GM21526 (cell line): ENCODE measurements at regions not wholly inside any gene's neighbourhood (a gene's known extent, or its start where the extent isn't known, plus 50 kb on each side); places are given as distances from the start of the nearest gene placed in this dataset.
"Not testable (repeated sequence)": the region's sequence is repeated elsewhere in the genome, so short reads cannot be mapped to it uniquely, and the experiment has no call there.

Source experiments
- ATAC-seq: cut with Tn5 transposase; IDR thresholded peaks from one replicate; pipeline ENCODE4 v1.9.1; 2021; ENCODE audit warnings: moderate library complexity; ENCODE audit not compliant: unreplicated experiment, low FRiP score

DNA sequence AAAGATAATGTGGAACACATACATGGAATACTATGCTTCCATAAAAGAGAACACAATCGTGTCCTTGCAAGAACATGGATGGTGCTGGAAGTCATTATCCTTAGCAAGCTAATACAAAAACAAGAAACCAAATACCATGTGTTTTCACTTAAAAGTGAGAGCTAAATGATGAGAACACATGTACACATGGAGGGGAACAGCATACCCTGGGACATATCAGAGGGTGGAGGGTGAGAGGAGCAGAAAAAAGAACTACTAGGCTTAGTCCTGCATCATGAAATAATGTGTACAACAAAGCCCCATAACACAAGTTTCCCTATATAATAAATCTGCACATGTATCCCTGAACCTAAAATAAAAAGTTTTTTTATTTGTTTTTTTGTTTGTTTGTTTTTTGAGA lies 855.5 kb upstream of the NUDT12 start:
- ATAC-seq, result no peak

DNA sequence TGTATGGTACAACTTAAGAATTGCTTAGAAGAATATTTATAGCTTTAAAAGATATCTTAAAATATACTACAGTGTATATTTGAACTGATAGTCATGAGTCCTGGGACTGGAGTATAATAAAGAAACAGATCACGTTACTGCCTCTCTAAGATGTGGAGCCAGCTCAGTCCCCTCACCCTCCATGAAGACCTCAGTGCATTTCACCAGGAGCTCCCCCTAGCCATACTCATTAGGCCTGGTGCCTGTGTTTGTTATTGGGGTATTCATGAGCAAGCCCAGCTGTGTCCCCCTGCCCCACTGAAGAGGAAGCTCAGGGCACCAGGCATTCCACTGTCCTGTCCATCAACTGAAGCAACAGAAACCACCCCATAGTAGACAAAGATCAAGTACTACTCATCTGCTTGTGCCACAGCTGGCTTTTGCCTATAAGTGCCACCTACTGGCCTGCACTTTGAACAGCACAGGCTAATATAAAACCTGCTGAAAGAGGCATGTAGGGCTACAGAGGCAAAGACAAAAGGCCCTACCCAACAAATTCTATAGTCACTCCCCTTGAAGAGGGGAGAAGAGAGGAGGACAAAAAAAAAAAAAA lies 850.2 kb upstream of the NUDT12 start:
- ATAC-seq, result no peak

DNA sequence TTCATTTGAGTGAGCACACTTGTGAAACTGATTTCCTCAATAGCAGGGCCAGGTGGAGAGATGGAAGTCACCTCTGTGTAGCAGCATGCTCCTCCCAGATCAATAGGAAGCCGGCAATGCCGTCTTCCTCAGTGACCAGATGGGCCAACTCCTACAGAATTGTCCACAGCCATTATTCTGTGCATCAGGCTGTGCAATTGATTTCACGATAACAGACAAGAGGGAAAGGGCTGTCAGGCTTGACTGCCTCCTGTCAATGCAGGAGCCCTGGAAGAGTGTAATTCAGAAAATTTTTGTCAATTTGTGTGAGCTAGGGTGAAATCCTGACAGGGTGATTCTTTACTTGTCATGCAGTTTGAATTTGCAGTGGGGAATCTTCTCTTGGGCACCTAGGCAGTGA lies 838.4 kb upstream of the NUDT12 start:
- no peak for ATAC-seq

DNA sequence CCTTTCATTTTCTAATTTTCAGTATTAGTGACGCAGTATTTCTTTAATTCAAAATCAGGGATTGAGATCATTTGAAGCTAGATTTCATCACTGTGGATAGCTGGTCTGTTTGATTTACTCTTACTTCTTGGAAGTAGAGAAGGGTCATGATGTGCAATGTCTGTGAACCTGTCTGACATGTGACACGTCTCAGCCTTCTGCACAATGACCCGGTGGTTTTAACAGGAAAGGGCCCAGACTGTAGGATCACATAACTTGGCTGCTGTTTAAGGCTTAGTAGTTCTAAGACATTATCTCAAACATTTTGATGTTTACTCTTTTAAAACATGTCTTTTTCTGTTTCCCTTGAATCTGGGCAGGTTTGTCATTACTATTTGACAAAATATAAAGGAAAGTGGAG lies 823.3 kb upstream of the NUDT12 start:
- ATAC-seq, result no peak

DNA sequence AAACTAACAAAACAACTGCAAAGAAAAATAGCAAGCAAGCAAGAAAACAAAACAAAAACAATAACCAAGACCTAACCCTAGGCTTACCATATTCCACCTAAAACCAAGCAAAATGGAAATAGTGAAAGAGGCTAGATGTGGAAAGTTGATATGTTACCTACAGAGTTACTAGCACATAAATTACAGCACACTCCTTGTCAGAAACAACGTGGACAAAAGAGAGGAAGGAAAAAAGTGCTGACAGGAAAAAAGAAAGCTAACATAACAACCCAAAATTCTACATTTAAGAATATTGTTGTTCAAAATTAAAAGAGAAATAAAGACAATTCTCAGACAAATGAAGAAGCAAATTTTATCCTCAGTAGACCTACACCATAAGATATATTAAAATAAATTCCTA lies 812.8 kb upstream of the NUDT12 start:
- no peak for ATAC-seq

DNA sequence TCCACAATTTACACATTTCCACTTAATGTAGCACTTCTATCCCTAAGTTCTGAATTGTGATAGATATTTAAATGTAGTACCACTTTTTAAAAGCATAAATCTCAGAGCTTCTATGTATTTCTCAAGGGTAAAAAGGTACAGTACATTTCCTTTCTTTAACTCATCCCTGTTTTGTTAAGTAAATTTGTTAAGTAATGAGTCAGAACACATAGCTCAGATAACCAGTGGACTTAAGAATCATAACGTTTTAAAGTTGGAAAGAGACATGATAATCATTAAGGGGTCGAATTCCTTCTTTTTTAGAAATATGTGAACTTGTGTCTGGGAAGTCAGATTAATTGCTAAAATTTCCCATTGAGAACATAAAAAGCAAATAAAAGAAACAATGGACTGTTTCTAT lies 810.2 kb upstream of the NUDT12 start:
- no peak for ATAC-seq

DNA sequence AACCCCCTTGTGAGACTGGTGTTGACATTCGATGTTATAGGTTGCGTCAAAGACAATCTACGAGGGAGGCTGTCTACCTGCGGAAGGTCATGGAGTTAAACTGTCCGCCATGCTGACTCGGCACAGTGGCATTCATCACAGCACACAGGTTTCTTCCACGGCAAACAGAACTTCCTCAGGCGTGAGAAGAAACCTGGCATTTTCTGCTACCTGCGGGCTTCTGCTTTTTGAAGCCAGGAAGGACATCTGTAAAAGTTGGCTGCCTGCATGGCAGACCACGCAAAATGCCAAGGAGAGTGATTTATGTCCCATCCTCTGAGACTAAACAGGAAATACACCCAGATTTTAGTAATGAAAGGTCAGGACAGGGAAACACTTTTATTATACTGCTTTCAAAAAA lies 809.8 kb upstream of the NUDT12 start:
- ATAC-seq, result no peak

DNA sequence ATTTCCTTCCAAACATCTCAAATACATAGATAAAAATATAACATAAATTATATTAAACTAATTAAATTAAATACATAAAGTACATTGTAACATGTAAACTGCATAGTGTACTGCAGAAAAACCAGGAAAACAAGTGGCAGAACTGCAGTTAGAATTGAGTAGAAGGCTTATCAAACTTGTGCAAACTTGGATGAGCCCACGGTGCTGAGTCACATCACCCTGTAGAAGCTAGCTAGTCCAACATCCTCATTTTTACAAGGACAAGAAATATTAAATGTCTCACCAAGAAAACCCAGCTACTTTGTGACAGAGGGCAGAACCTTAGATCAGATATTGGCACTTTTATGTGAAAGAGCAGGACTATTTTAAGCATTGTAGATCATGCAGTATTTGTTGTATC lies 807.9 kb upstream of the NUDT12 start:
- no peak for ATAC-seq

DNA sequence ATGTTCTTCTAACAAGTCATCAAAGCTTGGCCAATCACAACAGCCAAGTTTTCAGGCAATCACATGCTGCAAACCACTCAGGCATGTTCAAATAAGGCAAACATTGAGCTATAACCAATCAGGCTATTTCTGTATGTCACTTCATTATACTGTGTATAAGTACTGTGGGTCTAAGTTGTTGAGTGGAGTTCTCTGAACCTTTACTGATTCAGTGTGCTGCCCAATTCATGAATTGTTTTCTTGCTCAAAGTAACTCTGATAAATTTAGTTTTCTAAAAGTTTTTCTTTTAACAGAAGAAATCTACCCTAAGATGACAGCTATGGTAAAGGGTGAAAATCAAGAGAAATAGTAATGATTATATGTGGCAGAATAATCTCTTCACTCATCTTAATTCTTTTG lies 805.4 kb upstream of the NUDT12 start:
- no peak for ATAC-seq

DNA sequence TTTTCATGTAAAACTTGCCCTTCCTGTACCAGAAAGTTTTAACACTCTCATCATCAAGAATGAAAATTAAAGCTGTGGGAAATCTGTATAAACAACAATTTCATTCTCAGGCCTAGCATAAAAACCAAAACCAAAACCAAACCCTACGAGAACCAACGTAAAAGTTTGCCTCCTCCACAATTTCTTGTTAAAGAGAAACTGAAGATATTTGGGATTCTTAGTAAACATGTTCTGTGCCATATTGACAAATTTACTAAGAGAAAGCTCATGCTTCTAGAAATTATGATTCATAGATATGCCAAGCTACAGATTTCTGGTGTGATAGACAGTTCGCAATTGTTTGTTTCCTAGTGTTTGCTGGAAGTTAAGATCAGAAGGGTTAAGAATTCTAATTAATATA lies 801.0 kb upstream of the NUDT12 start:
- ATAC-seq, result no peak

DNA sequence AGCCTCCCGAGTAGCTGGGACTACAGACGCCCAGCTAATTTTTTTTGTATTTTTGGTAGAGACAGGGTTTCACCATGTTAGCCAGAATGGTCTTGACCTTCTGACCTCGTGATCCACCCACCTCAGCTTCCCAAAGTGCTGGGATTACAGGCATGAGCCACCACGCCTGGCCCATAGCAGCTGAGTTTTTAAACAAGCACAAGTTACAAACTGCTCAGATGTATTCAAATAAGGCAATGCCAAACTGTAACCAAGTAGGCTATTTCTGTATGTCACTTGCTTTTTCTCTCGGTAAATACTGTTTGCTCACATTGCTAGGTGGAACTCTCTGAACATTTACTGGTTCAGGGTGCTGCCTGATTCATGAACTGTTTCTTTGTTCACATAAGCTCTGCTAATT lies 799.3 kb upstream of the NUDT12 start:
- ATAC-seq, result no peak

DNA sequence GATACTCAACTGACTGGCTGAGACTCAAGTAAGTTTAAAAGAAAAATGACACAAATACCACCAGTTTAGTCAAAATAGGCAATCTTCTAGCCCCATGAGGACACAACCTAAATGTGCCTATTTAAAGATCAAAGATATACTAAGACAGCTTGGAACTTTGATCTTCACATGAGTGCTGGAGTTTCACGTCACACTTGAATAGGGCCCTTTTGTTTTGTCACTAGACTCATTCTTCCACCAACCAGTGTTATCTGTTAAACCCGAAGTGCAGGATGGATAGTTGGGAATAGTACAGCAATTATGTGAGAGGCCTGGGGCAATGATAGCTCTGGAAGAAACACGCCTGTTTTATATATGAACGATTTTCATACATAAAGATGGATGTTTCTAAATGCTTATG lies 792.8 kb upstream of the NUDT12 start:
- no peak for ATAC-seq

DNA sequence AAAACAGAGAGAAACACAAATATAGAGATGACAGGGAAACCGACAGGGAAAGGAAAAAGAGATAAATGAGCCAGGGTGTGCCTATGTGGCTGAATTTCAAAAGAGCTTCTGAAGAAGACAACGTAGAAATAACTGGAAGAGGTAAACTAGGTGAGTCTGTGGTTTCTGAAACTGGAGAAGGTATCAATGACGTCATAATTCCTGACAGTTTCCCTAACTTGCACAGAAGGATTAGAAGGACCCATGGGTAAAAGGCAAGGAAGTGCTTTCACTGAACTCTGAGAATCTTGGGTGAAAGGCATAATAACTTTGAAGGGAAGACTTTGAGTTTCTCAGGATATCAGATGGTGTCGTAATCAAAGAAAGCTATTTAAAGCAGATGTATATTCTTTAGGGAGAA lies 790.8 kb upstream of the NUDT12 start:
- no peak for ATAC-seq

DNA sequence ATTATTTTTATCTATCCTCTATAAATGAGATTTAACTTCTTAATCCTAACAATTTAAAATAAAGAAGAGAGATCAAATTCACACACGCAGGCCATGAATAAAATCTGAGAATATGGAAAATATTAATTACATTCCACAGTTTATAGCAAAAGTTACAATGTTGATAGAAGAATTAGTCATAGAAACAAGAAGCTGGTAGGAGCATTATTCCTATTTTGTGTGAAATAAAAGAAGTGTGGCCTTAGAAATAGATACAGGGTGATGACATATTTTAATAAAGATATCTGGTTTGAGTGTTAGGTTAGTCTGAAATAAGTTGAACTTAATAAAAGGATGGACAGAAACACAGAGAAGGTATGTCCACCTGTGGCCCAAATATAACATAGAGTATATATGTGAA lies 790.4 kb upstream of the NUDT12 start:
- no peak for ATAC-seq

DNA sequence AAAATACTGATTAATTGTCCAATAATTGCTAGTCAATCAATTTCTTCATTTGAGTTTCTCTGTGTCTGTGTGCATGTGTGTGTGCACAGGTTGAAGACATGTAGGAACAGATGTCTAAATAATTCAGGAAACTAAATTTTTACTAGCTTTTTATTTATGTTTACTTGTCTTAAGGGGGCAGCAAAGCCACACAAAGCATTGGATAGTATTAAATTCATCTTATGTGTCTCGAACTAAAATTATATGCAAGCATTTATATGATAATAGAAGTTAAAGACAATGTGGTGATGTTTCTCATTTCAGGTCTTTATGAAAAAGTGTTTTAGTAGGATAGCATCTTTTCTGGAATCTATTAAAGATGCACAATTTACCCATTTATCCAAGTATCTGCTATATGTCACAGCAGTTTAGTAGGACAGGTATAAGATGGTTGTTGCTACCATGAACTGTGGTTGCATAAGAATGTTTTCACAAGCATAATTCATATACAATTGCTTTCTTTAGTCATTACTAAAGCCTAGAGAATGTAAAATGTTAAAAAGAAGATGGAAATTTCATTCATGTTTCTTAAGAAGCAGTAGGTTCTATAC lies 784.6 kb upstream of the NUDT12 start:
- ATAC-seq, result no peak

DNA sequence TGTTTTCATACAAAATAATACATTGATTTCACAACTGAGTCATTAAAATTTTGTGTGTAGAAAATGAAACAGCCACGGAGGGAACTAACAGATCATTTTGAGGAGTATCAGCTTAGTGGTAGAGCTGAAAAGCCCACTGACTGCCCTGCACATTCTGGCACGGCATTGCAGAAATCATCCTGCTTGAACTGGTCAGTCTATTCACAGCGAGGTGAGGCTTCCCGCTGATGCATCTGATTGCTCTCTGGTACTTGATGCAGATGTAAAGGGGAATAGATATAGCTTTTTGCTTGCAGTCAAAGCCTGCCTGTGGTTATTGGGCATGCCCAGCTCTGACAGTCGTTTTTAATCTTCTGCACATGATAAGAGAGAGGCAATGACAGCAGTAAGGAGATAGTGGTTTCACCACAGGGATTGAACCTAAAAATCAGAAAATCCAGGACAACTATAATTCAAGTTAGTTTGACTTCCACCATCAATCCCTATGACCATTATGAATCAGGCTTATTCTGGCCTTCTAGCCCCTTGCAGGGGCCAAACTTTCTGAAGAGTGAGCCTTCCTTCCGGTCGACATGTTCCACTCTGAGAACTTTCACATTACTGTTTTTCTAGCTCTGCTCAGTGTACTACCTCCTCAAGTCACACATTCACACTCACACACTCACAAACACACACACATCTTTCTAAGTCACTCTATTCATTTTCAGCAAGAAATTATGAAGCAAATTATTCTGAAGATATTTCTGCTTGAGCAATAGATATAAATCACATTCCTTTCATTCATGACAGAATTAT lies 782.8 kb upstream of the NUDT12 start:
- no peak for ATAC-seq

DNA sequence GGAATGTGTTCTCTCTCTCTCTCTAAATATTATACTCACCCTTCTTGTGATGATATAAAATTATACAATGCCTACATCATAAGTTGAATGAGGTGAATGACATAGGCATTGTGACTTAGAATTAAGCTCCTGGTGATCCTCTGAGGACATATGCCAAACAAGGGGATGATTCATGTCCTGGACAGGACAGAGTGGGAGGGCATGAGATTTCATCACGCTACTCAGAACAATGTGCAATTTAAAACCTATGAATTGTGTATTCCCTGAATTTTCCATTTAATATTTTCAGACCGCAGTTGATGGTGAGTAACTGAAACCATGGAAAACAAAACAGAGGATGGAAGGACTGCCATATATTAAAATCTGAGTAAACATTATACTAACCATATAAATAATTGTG lies 782.2 kb upstream of the NUDT12 start:
- no peak for ATAC-seq

DNA sequence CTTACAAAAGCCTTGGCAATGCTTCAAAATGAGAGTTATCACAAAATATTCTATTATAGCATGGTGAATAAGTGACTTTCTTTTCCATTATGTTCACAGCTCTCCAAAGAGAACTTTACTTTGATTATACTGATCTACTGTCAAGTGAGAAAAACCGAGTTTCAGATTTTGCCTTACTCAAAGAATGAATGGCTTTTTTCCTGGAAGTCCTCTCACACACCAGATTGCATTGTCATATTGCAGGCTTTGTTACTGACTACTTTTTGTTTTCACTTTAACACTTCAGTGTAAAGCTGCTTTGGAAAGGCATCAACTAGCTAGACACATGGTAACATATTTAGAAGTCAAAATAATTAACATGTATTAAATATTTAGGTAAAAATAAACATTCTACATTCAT lies 765.2 kb upstream of the NUDT12 start:
- no peak for ATAC-seq

DNA sequence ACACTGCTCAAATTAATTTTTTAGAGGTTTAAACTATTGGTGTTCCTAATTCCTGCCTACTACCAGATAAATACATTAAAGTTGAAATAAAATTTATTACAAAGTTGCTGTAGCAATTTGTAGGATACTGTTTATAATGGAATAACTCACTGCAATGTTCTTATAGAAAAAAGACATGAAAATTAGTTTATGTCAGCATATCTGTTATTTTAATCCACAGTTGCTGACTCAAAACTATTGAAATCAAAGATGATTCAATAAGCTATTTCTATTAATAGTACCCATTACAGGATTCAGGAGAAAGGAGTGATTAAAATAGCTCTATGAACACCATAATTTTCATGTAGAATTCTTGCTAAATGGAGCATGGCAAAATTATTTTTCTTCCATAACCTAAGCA lies 764.4 kb upstream of the NUDT12 start:
- no peak for ATAC-seq

DNA sequence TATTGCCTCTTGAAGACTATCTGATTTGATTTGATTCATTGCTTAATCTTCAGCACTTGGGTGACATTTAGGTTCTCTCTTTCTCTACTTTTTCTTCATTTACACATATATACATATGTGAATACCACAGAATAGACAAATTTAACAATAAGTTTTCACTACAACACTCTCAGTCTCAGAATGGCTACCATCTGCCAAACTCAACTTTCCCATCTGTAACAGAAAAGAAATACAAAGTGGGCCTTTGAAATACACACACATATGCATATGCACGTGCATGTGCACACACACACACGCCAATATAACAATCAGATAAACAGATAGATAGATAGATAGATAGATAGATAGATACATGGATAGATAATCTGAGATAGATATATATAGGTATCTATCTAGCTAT lies 762.8 kb upstream of the NUDT12 start:
- ATAC-seq, result no peak

DNA sequence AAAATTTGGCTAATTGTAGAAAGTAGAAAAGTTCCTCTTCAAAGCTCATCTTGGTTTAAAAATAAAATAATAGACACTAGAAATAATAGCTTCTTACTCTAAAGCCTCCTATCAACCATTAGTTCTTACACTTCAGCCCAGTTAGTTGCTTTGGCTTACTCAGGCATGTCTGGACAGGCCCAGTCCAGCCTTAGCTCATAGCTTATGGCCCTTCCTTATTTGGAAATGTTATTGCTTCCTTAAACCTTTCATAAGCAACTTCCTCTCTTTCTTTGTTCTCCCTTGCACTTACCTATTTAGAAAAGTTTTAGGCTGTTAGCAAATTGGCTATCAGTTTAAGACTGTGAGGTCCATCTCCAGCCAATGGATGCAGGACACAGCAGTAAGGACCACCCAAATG lies 754.1 kb upstream of the NUDT12 start:
- not testable (repeated sequence) for ATAC-seq

DNA sequence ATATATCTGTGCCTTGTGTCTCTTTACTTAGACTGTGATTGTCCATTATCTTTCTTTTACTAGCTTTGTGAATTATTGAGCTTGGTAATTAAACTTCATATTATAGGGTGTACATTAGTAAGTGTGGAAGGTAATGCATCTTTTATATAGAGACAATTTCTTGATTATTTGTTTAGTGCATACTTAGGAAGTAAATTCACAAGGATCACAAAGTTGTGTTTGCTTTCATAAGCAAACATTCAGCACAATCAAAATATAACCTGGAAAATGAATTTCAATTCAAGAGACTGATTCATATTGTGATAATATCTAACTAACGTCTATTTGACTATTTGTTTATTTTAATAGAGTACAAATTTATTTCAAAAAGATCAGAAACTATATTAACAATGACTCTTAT lies 749.9 kb upstream of the NUDT12 start:
- ATAC-seq, result no peak
